ENCODE measurements at regions not wholly inside any gene's neighbourhood (a gene's known extent, or its start where the extent isn't known, plus 50 kb on each side); places are given as distances from the start of the nearest gene placed in this dataset.

Small RNAs in the stretch of these regions (small RNA-seq; reads per million reads assigned to genes)
- 0 reads per million in 6 experiments for gene RNU6-785P

All from A549 (cell line).